ENCODE measurements at regions not wholly inside any gene's neighbourhood (a gene's known extent, or its start where the extent isn't known, plus 50 kb on each side); places are given as distances from the start of the nearest gene placed in this dataset.
"Not testable (repeated sequence)": the region's sequence is repeated elsewhere in the genome, so short reads cannot be mapped to it uniquely, and the experiment has no call there.

DNA sequence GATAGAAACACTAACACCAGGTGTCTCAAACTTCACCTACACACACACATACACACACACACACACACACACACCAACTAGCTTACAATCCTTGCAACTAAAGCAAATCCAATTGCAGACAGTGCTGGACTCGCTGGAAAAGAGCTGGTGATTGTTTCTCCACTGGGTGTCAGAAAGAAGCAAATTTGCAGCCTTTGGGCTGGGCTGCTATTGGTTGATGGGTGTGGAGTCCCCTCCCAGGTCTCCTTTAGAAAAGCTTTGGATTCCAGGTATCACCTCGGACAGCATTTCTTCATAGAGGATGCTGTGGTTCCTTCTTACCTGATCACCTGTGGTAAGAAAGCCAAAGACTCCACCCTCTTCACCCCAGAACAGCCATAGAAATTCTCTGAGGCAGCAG lies 307.5 kb downstream of the SPATA31A6 start:
- H4K12ac ChIP-seq (ENCODE audit: low read depth, low read length); H3K79me1 ChIP-seq (ENCODE audit: low read length); H3K23ac ChIP-seq (ENCODE audit: low read length); H2AK5ac ChIP-seq (ENCODE audit: low read length); H3K27ac ChIP-seq (ENCODE audit: low read depth, low read length); H3K9ac ChIP-seq (ENCODE audit: low read length); H3K9me3 ChIP-seq (ENCODE audit: insufficient read depth, low read depth, low read length); H4K91ac ChIP-seq (ENCODE audit: low read depth, low read length); H2AFZ ChIP-seq (ENCODE audit: insufficient read depth, low read length, poor library complexity); H3K36me3 ChIP-seq (ENCODE audit: control insufficient read depth in 1 of 2, insufficient read depth in 2 of 2, low read length in 2 of 2); H3K79me2 ChIP-seq (ENCODE audit: control insufficient read depth, insufficient read depth, low read length, poor library complexity); H4K8ac ChIP-seq (ENCODE audit: low read depth, low read length); H2BK12ac ChIP-seq (ENCODE audit: low read length); H3K4me1 ChIP-seq (ENCODE audit: control insufficient read depth in 1 of 2, insufficient read depth in 2 of 2, low read length in 2 of 2); H3K27me3 ChIP-seq (ENCODE audit: insufficient read depth, low read length); H3K18ac ChIP-seq (ENCODE audit: low read length); H3K4me2 ChIP-seq (ENCODE audit: low read length); H2BK5ac ChIP-seq (ENCODE audit: low read depth, low read length, poor library complexity); H3K4ac ChIP-seq (ENCODE audit: low read depth, low read length); H2BK120ac ChIP-seq (ENCODE audit: insufficient read depth, low read length, poor library complexity); H3K4me3 ChIP-seq (ENCODE audit: low read depth, low read length); H3K14ac ChIP-seq (ENCODE audit: low read length): not testable (repeated sequence)
- DNase-seq: peak in 1 of 2 donors; percentile 0
- WGBS (ENCODE audit: extremely low coverage, insufficient coverage, insufficient read length): no CpG with 5 or more reads among the region's 2 CpGs

DNA sequence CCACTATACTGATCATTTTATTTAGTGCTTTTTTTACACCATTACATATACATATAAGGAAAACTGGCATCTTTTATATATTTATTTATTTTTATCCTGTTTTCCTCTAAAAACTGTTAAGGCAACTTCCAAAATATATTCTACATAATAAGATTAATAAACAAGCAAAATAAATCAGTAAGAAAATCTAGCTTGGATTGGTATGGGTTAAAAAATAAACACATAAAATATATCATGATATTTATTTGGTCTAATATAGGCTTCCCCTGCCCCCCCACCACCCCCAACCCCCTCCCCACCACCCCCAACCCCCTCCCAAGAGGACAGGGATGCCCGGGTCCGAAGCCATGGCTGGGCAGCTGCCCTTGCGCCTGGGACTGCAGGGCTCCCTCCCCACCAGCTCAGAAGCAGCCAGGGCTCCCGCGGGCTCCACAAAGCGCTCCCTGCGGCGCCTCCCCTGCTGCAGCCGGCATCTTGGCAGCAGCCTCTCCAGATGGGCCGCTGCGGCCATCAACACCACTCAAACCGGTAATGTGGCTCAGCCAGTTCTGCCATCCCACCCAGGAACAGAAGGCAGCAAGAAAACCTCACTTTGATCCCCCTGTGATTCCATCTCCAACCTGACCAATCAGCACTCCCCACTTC lies 319.3 kb downstream of the SPATA31A6 start:
- H3K36me3 ChIP-seq (ENCODE audit: control insufficient read depth in 1 of 2, insufficient read depth in 2 of 2, low read length in 2 of 2); H3K4me3 ChIP-seq (ENCODE audit: low read depth, low read length); H3K27ac ChIP-seq (ENCODE audit: low read depth, low read length); H3K4ac ChIP-seq (ENCODE audit: low read depth, low read length); H4K8ac ChIP-seq (ENCODE audit: low read depth, low read length); H2AK5ac ChIP-seq (ENCODE audit: low read length); H4K91ac ChIP-seq (ENCODE audit: low read depth, low read length); H3K4me1 ChIP-seq (ENCODE audit: control insufficient read depth in 1 of 2, insufficient read depth in 2 of 2, low read length in 2 of 2); H3K79me1 ChIP-seq (ENCODE audit: low read length); H3K4me2 ChIP-seq (ENCODE audit: low read length); H3K23ac ChIP-seq (ENCODE audit: low read length); H3K9ac ChIP-seq (ENCODE audit: low read length); DNase-seq; H2AFZ ChIP-seq (ENCODE audit: insufficient read depth, low read length, poor library complexity); H2BK120ac ChIP-seq (ENCODE audit: insufficient read depth, low read length, poor library complexity); H2BK5ac ChIP-seq (ENCODE audit: low read depth, low read length, poor library complexity); H2BK12ac ChIP-seq (ENCODE audit: low read length); H3K18ac ChIP-seq (ENCODE audit: low read length); H3K79me2 ChIP-seq (ENCODE audit: control insufficient read depth, insufficient read depth, low read length, poor library complexity); H3K14ac ChIP-seq (ENCODE audit: low read length); H3K27me3 ChIP-seq (ENCODE audit: insufficient read depth, low read length); H3K9me3 ChIP-seq (ENCODE audit: insufficient read depth, low read depth, low read length): not testable (repeated sequence)
- peak overlapping the region; percentile 30 for H4K12ac ChIP-seq (ENCODE audit: low read depth, low read length)
- no CpG with 5 or more reads among the region's 12 CpGs for WGBS (ENCODE audit: extremely low coverage, insufficient coverage, insufficient read length)

DNA sequence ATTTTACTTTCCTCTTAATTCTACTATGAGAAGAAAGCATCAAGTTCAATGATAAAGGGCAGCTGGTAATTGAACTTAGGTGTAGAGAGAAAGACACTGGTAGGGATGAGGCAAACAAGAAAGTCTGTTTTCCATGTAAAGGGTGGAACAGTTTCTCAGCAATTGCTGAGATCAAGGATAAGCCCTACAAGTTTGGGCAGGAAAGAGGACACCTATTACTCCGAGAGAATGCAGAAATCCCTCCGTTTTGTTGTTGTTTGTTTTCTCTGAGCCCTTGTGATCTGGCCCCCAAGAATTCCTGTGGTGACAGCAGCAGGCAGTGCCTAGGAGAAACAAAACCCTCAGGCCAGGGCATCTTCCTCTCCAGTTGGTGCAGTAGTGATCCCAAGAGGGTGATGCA lies 324.7 kb downstream of the SPATA31A6 start:
- not testable (repeated sequence) for H3K79me1 ChIP-seq (ENCODE audit: low read length); H2AK5ac ChIP-seq (ENCODE audit: low read length); H2BK5ac ChIP-seq (ENCODE audit: low read depth, low read length, poor library complexity); H3K4me2 ChIP-seq (ENCODE audit: low read length); H3K27me3 ChIP-seq (ENCODE audit: insufficient read depth, low read length); H2BK12ac ChIP-seq (ENCODE audit: low read length); H3K4me3 ChIP-seq (ENCODE audit: low read depth, low read length); H3K36me3 ChIP-seq (ENCODE audit: control insufficient read depth in 1 of 2, insufficient read depth in 2 of 2, low read length in 2 of 2); H3K9me3 ChIP-seq (ENCODE audit: insufficient read depth, low read depth, low read length); H4K91ac ChIP-seq (ENCODE audit: low read depth, low read length); H3K14ac ChIP-seq (ENCODE audit: low read length); H3K27ac ChIP-seq (ENCODE audit: low read depth, low read length); DNase-seq; H3K23ac ChIP-seq (ENCODE audit: low read length); H3K18ac ChIP-seq (ENCODE audit: low read length); H3K79me2 ChIP-seq (ENCODE audit: control insufficient read depth, insufficient read depth, low read length, poor library complexity); H2BK120ac ChIP-seq (ENCODE audit: insufficient read depth, low read length, poor library complexity); H3K4me1 ChIP-seq (ENCODE audit: control insufficient read depth in 1 of 2, insufficient read depth in 2 of 2, low read length in 2 of 2); H4K12ac ChIP-seq (ENCODE audit: low read depth, low read length); H4K8ac ChIP-seq (ENCODE audit: low read depth, low read length); H2AFZ ChIP-seq (ENCODE audit: insufficient read depth, low read length, poor library complexity); H3K4ac ChIP-seq (ENCODE audit: low read depth, low read length); H3K9ac ChIP-seq (ENCODE audit: low read length)
- WGBS (ENCODE audit: extremely low coverage, insufficient coverage, insufficient read length): no CpG with 5 or more reads among the region's 2 CpGs

DNA sequence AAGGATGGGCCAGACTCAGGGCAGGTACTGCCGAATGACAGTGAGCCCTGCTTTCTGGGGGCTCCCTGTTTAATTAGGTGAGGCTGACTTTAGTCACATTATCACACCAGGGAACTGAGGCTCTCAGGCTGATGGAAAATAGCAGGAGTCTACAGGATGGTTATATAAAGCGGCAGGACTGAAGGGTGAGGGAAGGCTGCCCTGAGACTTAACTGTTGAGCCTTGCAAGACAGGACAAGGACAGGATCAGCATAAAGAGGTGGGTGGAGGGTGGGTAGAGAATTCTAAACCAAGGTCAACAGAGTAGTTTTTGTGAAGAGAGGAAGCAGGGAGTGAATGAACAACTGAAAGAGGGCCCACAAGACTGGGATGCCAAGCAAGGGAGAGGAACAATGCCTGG lies 330.1 kb downstream of the SPATA31A6 start:
- no CpG with 5 or more reads among the region's 2 CpGs for WGBS (ENCODE audit: extremely low coverage, insufficient coverage, insufficient read length)
- DNase-seq: not testable (repeated sequence)

More for the DNA sequence above, 330.1 kb downstream of the SPATA31A6 start:
- H3K79me1 ChIP-seq (ENCODE audit: low read length); H3K27ac ChIP-seq (ENCODE audit: low read depth, low read length); H3K9ac ChIP-seq (ENCODE audit: low read length); H3K79me2 ChIP-seq (ENCODE audit: control insufficient read depth, insufficient read depth, low read length, poor library complexity); H3K14ac ChIP-seq (ENCODE audit: low read length); H3K4me1 ChIP-seq (ENCODE audit: control insufficient read depth in 1 of 2, insufficient read depth in 2 of 2, low read length in 2 of 2); H3K27me3 ChIP-seq (ENCODE audit: insufficient read depth, low read length); H3K9me3 ChIP-seq (ENCODE audit: insufficient read depth, low read depth, low read length); H2BK12ac ChIP-seq (ENCODE audit: low read length); H3K36me3 ChIP-seq (ENCODE audit: control insufficient read depth in 1 of 2, insufficient read depth in 2 of 2, low read length in 2 of 2); H2BK5ac ChIP-seq (ENCODE audit: low read depth, low read length, poor library complexity); H2AFZ ChIP-seq (ENCODE audit: insufficient read depth, low read length, poor library complexity); H2AK5ac ChIP-seq (ENCODE audit: low read length); H3K4ac ChIP-seq (ENCODE audit: low read depth, low read length); H4K91ac ChIP-seq (ENCODE audit: low read depth, low read length); H3K4me3 ChIP-seq (ENCODE audit: low read depth, low read length); H4K12ac ChIP-seq (ENCODE audit: low read depth, low read length); H3K18ac ChIP-seq (ENCODE audit: low read length); H3K23ac ChIP-seq (ENCODE audit: low read length); H2BK120ac ChIP-seq (ENCODE audit: insufficient read depth, low read length, poor library complexity); H4K8ac ChIP-seq (ENCODE audit: low read depth, low read length); H3K4me2 ChIP-seq (ENCODE audit: low read length): not testable (repeated sequence)
